Trophoblast cell (in vitro differentiated cells and primary cell): ENCODE measurements at regions not wholly inside any gene's neighbourhood (a gene's known extent, or its start where the extent isn't known, plus 50 kb on each side); places are given as distances from the start of the nearest gene placed in this dataset.

Source experiments
- DNase-seq, 2 donors: peaks; one replicate each; pipeline ENCODE4 v3.0.0-alpha.2; 2016
- H2AFZ ChIP-seq: 2 replicates; pipeline ENCODE4 v1.6.1; 2013; ENCODE audit warnings: low read length, moderate library complexity, mild to moderate bottlenecking; ENCODE audit not compliant: insufficient read depth, poor library complexity
- H2AK5ac ChIP-seq: 2 replicates; pipeline ENCODE4 v1.6.1; 2013; ENCODE audit warnings: mild to moderate bottlenecking, low read length
- H2BK120ac ChIP-seq: 2 replicates; pipeline ENCODE4 v1.6.1; 2013; ENCODE audit warnings: low read length, mild to moderate bottlenecking, moderate library complexity; ENCODE audit not compliant: insufficient read depth, poor library complexity
- H2BK12ac ChIP-seq: 2 replicates; pipeline ENCODE4 v1.6.1; 2013; ENCODE audit warnings: mild to moderate bottlenecking, low read length, moderate library complexity
- H2BK5ac ChIP-seq: 2 replicates; pipeline ENCODE4 v1.6.1; 2013; ENCODE audit warnings: low read length, low read depth, moderate library complexity, mild to moderate bottlenecking; ENCODE audit not compliant: poor library complexity
- H3K14ac ChIP-seq: 2 replicates; pipeline ENCODE4 v1.6.1; 2013; ENCODE audit warnings: mild to moderate bottlenecking, low read length
- H3K18ac ChIP-seq: 2 replicates; pipeline ENCODE4 v1.6.1; 2013; ENCODE audit warnings: mild to moderate bottlenecking, low read length
- H3K23ac ChIP-seq: 2 replicates; pipeline ENCODE4 v1.6.1; 2013; ENCODE audit warnings: low read length
- H3K27ac ChIP-seq: 2 replicates; pipeline ENCODE4 v1.5.1; 2013; ENCODE audit warnings: low read depth, mild to moderate bottlenecking, inconsistent platforms, low read length, moderate library complexity
- H3K27me3 ChIP-seq: 2 replicates; pipeline ENCODE4 v1.6.1; 2013; ENCODE audit warnings: inconsistent platforms, mild to moderate bottlenecking, low read length, moderate library complexity; ENCODE audit not compliant: insufficient read depth
- H3K36me3 ChIP-seq, 2 experiments: 1 replicate in 1 of 2; 2 replicates in 1 of 2; pipeline ENCODE4 v1.6.1; 2013; ENCODE audit warnings: low read length in 2 of 2, mild to moderate bottlenecking in 2 of 2, moderate library complexity in 1 of 2; ENCODE audit not compliant: insufficient read depth in 2 of 2, control insufficient read depth in 1 of 2
- H3K4ac ChIP-seq: 2 replicates; pipeline ENCODE4 v1.6.1; 2013; ENCODE audit warnings: low read depth, mild to moderate bottlenecking, low read length, moderate library complexity
- H3K4me1 ChIP-seq, 2 experiments: 1 replicate in 1 of 2; 2 replicates in 1 of 2; pipeline ENCODE4 v1.6.1; 2013; ENCODE audit warnings: low read length in 2 of 2, mild to moderate bottlenecking in 2 of 2, moderate library complexity in 1 of 2; ENCODE audit not compliant: insufficient read depth in 2 of 2, control insufficient read depth in 1 of 2
- H3K4me2 ChIP-seq: 2 replicates; pipeline ENCODE4 v1.6.1; 2013; ENCODE audit warnings: inconsistent platforms, mild to moderate bottlenecking, low read length, moderate library complexity
- H3K4me3 ChIP-seq: 2 replicates; pipeline ENCODE4 v1.5.1; 2013; ENCODE audit warnings: mild to moderate bottlenecking, low read depth, low read length, inconsistent platforms
- H3K79me1 ChIP-seq: one replicate; pipeline ENCODE4 v1.6.1; 2013; ENCODE audit warnings: low read length
- H3K79me2 ChIP-seq: 2 replicates; pipeline ENCODE4 v1.6.1; 2013; ENCODE audit warnings: low read length, mild to moderate bottlenecking; ENCODE audit not compliant: control insufficient read depth, insufficient read depth, poor library complexity
- H3K9ac ChIP-seq: 2 replicates; pipeline ENCODE4 v1.6.1; 2013; ENCODE audit warnings: mild to moderate bottlenecking, low read length
- H3K9me3 ChIP-seq: 2 replicates; pipeline ENCODE4 v1.6.1; 2013; ENCODE audit warnings: low read depth, mild to moderate bottlenecking, control low read depth, inconsistent platforms, low read length; ENCODE audit not compliant: insufficient read depth
- H4K12ac ChIP-seq: 2 replicates; pipeline ENCODE4 v1.6.1; 2013; ENCODE audit warnings: low read depth, mild to moderate bottlenecking, low read length, moderate library complexity
- H4K8ac ChIP-seq: 2 replicates; pipeline ENCODE4 v1.6.1; 2013; ENCODE audit warnings: low read depth, mild to moderate bottlenecking, low read length, moderate library complexity
- H4K91ac ChIP-seq: one replicate; pipeline ENCODE4 v1.6.1; 2013; ENCODE audit warnings: low read depth, mild to moderate bottlenecking, low read length, moderate library complexity
- WGBS: extraction: QIAGEN DNeasy Blood & Tissue Kit; methylation state at CpG from one replicate; pipeline ENCODE4 v1.1.7; 2013; ENCODE audit warnings: missing lambda C conversion rate; ENCODE audit not compliant: insufficient read length, insufficient coverage; ENCODE audit errors: extremely low coverage; 5-methylcytosine and 5-hydroxymethylcytosine counted together

- Histone ChIP-seq H2AK5ac (no peak overlapping the region), H2BK12ac (no peak overlapping the region), H3K9ac (no peak overlapping the region), H3K23ac (no peak overlapping the region), H3K79me1 (no peaks in the 10 kb centered on the region), H3K27me3 (no peaks in the 10 kb centered on the region), H3K14ac (no peak overlapping the region), H2BK120ac (no peak overlapping the region), H3K4me3 (no peak overlapping the region), H4K8ac (no peak overlapping the region), H4K91ac (no peak overlapping the region), H3K4ac (no peak overlapping the region), H3K36me3 (no peaks in the 10 kb centered on the region), H3K18ac (no peak overlapping the region), H2BK5ac (no peak overlapping the region), H3K4me2 (no peak overlapping the region), H4K12ac (no peak overlapping the region), H3K79me2 (no peaks in the 10 kb centered on the region), H2AFZ (no peak overlapping the region), H3K27ac (no peak overlapping the region), H3K9me3 (no peaks in the 10 kb centered on the region), H3K4me1 (no peaks in the 10 kb centered on the region)
- DNase-seq: no peak
These were observed 164.0 kb upstream of the CFAP20DC start for GRCh38 chr3:59213860-59214259.

- H2AFZ ChIP-seq: no peak overlapping the region
- no peaks in the 10 kb centered on the region for H3K9me3 ChIP-seq
- H3K14ac ChIP-seq: no peak overlapping the region
- no peak overlapping the region for H2BK120ac ChIP-seq
- H3K4me2 ChIP-seq: no peak overlapping the region
- H4K91ac ChIP-seq: no peak overlapping the region
- H3K4ac ChIP-seq: no peak overlapping the region
- DNase-seq: peak in 1 of 2 donors; percentile 75
- no peak overlapping the region for H3K23ac ChIP-seq
- no peaks in the 10 kb centered on the region for H3K27me3 ChIP-seq
- H3K79me2 ChIP-seq: no peaks in the 10 kb centered on the region
- no peak overlapping the region for H4K12ac ChIP-seq
- peak overlapping the region; percentile 91 for H2BK12ac ChIP-seq
- H3K4me1 ChIP-seq: no peaks in the 10 kb centered on the region
- no peak overlapping the region for H3K18ac ChIP-seq
- H3K36me3 ChIP-seq: no peaks in the 10 kb centered on the region
- no peak overlapping the region for H3K4me3 ChIP-seq
- H3K9ac ChIP-seq: no peak overlapping the region
- H2AK5ac ChIP-seq: peak overlapping the region; percentile 79
- no peak overlapping the region for H3K27ac ChIP-seq
- H3K79me1 ChIP-seq: no peaks in the 10 kb centered on the region
- no peak overlapping the region for H2BK5ac ChIP-seq
- H4K8ac ChIP-seq: no peak overlapping the region
These were observed 162.4 kb upstream of the CFAP20DC start for GRCh38 chr3:59212128-59212779.

- Histone ChIP-seq H4K12ac (no peak overlapping the region), H2AFZ (no peak overlapping the region), H2BK12ac (no peak overlapping the region), H3K23ac (no peak overlapping the region), H3K36me3 (no peaks in the 10 kb centered on the region), H4K8ac (no peak overlapping the region), H3K4ac (no peak overlapping the region), H3K4me3 (no peak overlapping the region), H3K79me2 (no peaks in the 10 kb centered on the region), H3K9ac (no peak overlapping the region), H3K4me2 (no peak overlapping the region), H3K18ac (no peak overlapping the region), H2AK5ac (no peak overlapping the region), H3K4me1 (no peaks in the 10 kb centered on the region), H3K27ac (no peak overlapping the region), H3K79me1 (no peaks in the 10 kb centered on the region), H3K27me3 (no peaks in the 10 kb centered on the region), H3K14ac (no peak overlapping the region), H2BK120ac (no peak overlapping the region), H2BK5ac (no peak overlapping the region), H3K9me3 (no peaks in the 10 kb centered on the region), H4K91ac (no peak overlapping the region)
- no peak for DNase-seq
- no CpG with 5 or more reads among the region's 2 CpGs for WGBS
These were observed 160.4 kb upstream of the CFAP20DC start for GRCh38 chr3:59210260-59210659.

GRCh38 chr3:59192473-59192872, 142.6 kb upstream of the CFAP20DC start:
- H2BK12ac ChIP-seq: no peak overlapping the region
- no peak overlapping the region for H3K4me3 ChIP-seq
- no peak overlapping the region for H3K4me2 ChIP-seq
- H3K14ac ChIP-seq: no peak overlapping the region
- no peak overlapping the region for H3K27ac ChIP-seq
- H3K9me3 ChIP-seq: peaks cover 1% of the 10 kb centered on the region
- H2BK5ac ChIP-seq: no peak overlapping the region
- no peak overlapping the region for H4K8ac ChIP-seq
- no peak for DNase-seq
- H4K91ac ChIP-seq: no peak overlapping the region
- H3K27me3 ChIP-seq: no peaks in the 10 kb centered on the region
- H4K12ac ChIP-seq: no peak overlapping the region
- H2AK5ac ChIP-seq: no peak overlapping the region
- H3K79me1 ChIP-seq: no peaks in the 10 kb centered on the region
- H3K23ac ChIP-seq: no peak overlapping the region
- no peak overlapping the region for H2AFZ ChIP-seq
- no peak overlapping the region for H3K9ac ChIP-seq
- peaks cover 0 to 5% of the 10 kb centered on the region in 2 experiments for H3K4me1 ChIP-seq
- H3K36me3 ChIP-seq: no peaks in the 10 kb centered on the region
- H3K18ac ChIP-seq: no peak overlapping the region
- no peaks in the 10 kb centered on the region for H3K79me2 ChIP-seq
- no peak overlapping the region for H3K4ac ChIP-seq
- H2BK120ac ChIP-seq: no peak overlapping the region
